GM12878 (cell line): ENCODE measurements at regions not wholly inside any gene's neighbourhood (a gene's known extent, or its start where the extent isn't known, plus 50 kb on each side); places are given as distances from the start of the nearest gene placed in this dataset.

Experiments used
- ATAC-seq: fragments of 200-7000 bp; cut with Tn5 transposase; 3 replicates; pipeline ENCODE4 v1.9.1; 2020; ENCODE audit warnings: mild to moderate bottlenecking, moderate library complexity
- BruUV-seq: library from RNA; stranded (reverse); fragments of 400-500 nt; replicated peaks from 2 replicates; lab custom pipeline; 2021; lab: Mats Ljungman, UMichigan
- CTCF ChIA-PET: fragments of 300-600 bp; sonication (Branson Sonifier 250); formaldehyde crosslinking; extraction: SDS; loops from one replicate; lab custom pipeline; 2021; ENCODE audit warnings: inconsistent platforms; lab: Yijun Ruan, JAX
- POLR2A ChIA-PET: fragments of 350-600 bp; formaldehyde crosslinking; extraction: SDS; loops from one replicate; lab custom pipeline; 2021; ENCODE audit warnings: inconsistent platforms; lab: Charles Lee
- RAD21 ChIA-PET: fragments of 300-600 bp; sonication (Branson Sonifier 250); formaldehyde crosslinking; loops from one replicate; lab custom pipeline; 2023; ENCODE audit warnings: antibody characterized with exemption; ENCODE audit not compliant: unreplicated experiment; lab: Charles Lee
- SMC1A ChIA-PET: fragments of 300-600 bp; sonication (Branson Sonifier 250); formaldehyde crosslinking; loops from one replicate; lab custom pipeline; 2023; ENCODE audit not compliant: unreplicated experiment, uncharacterized antibody; lab: Charles Lee
- DNase-seq: peaks from one replicate; pipeline ENCODE4 v3.0.0-alpha.2; 2011; ENCODE audit warnings: low read depth, low spot score
- FAIRE-seq: peaks from 3 replicates; lab custom pipeline; 2011; peaks lifted over from hg19 to GRCh38; lab: Jason Lieb, UNC
- H2AFZ ChIP-seq: 2 replicates; pipeline ENCODE4 v1.6.0; 2011; ENCODE audit warnings: low read depth, low read length, control low read depth; ENCODE audit not compliant: control insufficient read depth
- H3K27ac ChIP-seq: 2 replicates; pipeline ENCODE4 v1.5.1; 2011; ENCODE audit warnings: control low read depth; ENCODE audit not compliant: control insufficient read depth, insufficient read depth
- H3K27me3 ChIP-seq, 2 experiments: replicated peaks in 1 of 2; 2 replicates each; pipeline versions ENCODE4 v1.6.0 to v1.6.1; 2011; ENCODE audit warnings: low read length in 1 of 2; ENCODE audit not compliant: control insufficient read depth in 2 of 2, insufficient read depth in 2 of 2
- H3K36me3 ChIP-seq, 2 experiments: 2 replicates each; pipeline ENCODE4 v1.5.1; 2011; ENCODE audit warnings: low read length in 1 of 2; ENCODE audit not compliant: control insufficient read depth in 2 of 2, insufficient read depth in 2 of 2
- H3K4me1 ChIP-seq: 2 replicates; pipeline ENCODE4 v1.6.1; 2011; ENCODE audit warnings: mild to moderate bottlenecking, low read length, moderate library complexity, mixed read lengths; ENCODE audit not compliant: control insufficient read depth, insufficient read depth
- H3K4me2 ChIP-seq: 2 replicates; pipeline ENCODE4 v1.6.0; 2011; ENCODE audit warnings: control low read depth; ENCODE audit not compliant: control insufficient read depth, insufficient read depth
- H3K4me3 ChIP-seq: fragments of 200-600 bp; sonication (generic); 2 replicates; pipeline ENCODE4 v1.5.1; 2016
- H3K79me2 ChIP-seq: 2 replicates; pipeline ENCODE4 v1.6.0; 2011; ENCODE audit warnings: low read length; ENCODE audit not compliant: control insufficient read depth, insufficient read depth
- H3K9ac ChIP-seq: 2 replicates; pipeline ENCODE4 v1.8.0; 2011; ENCODE audit warnings: low read length, control low read depth, mixed read lengths; ENCODE audit not compliant: control insufficient read depth, insufficient read depth
- H3K9me3 ChIP-seq: replicated peaks from 3 replicates; pipeline ENCODE4 v1.5.1; 2011; ENCODE audit warnings: mild to moderate bottlenecking, low read length; ENCODE audit not compliant: control insufficient read depth, insufficient read depth
- H4K20me1 ChIP-seq: 2 replicates; pipeline ENCODE4 v1.6.0; 2011; ENCODE audit not compliant: control insufficient read depth, insufficient read depth
- CHD2 ChIP-seq: IDR thresholded peaks from 2 replicates; pipeline ENCODE4 v1.6.1; 2011; ENCODE audit warnings: low read depth, low read length, improper control_type of control experiment, borderline replicate concordance
- EGR1 ChIP-seq, 2 experiments: IDR thresholded peaks; 1 replicate in 1 of 2; 2 replicates in 1 of 2; pipeline ENCODE4 v1.6.1; 2011 to 2012; ENCODE audit warnings: low read depth in 2 of 2, low read length in 2 of 2, borderline replicate concordance in 1 of 2, mild to moderate bottlenecking in 1 of 2, moderate library complexity in 1 of 2
- MYB ChIP-seq: fragments of 150-350 bp; IDR thresholded peaks from 2 replicates; pipeline ENCODE4 v1.6.1; 2014; ENCODE audit warnings: mild to moderate bottlenecking, low read depth, low read length, borderline replicate concordance
- PBX3 ChIP-seq: IDR thresholded peaks from 2 replicates; pipeline ENCODE4 v1.6.1; 2011; ENCODE audit warnings: mild to moderate bottlenecking, low read depth, low read length, moderate library complexity; ENCODE audit not compliant: insufficient replicate concordance
- PKNOX1 ChIP-seq: fragments of 450-650 bp; IDR thresholded peaks from 2 replicates; pipeline ENCODE4 v1.6.1; 2016; ENCODE audit warnings: mild to moderate bottlenecking
- RFX5 ChIP-seq: IDR thresholded peaks from 2 replicates; pipeline ENCODE4 v1.6.1; 2011; ENCODE audit warnings: low read depth, low read length, improper control_type of control experiment
- SMAD1 ChIP-seq: fragments of 450-650 bp; IDR thresholded peaks from 2 replicates; pipeline ENCODE4 v1.6.1; 2018; ENCODE audit warnings: mild to moderate bottlenecking, low read depth; ENCODE audit not compliant: partially characterized antibody
- SMC3 ChIP-seq: IDR thresholded peaks from 2 replicates; pipeline ENCODE4 v1.6.1; 2011; ENCODE audit warnings: low read length, improper control_type of control experiment, borderline replicate concordance
- ZBTB4 ChIP-seq: fragments of 450-650 bp; formaldehyde crosslinking; IDR thresholded peaks from 2 replicates; pipeline ENCODE4 v1.4.0; 2022; ENCODE audit warnings: mild to moderate bottlenecking, moderate library complexity
- ZNF687 ChIP-seq: fragments of 450-650 bp; IDR thresholded peaks from 2 replicates; pipeline ENCODE4 v1.6.1; 2017; ENCODE audit warnings: mild to moderate bottlenecking, moderate library complexity
- WGBS: methylation state at CpG from one replicate; pipeline ENCODE4 v1.1.6; 2016; ENCODE audit warnings: low lambda C conversion rate; ENCODE audit not compliant: insufficient replicate concordance, insufficient coverage; ENCODE audit errors: missing lambda C conversion rate; 5-methylcytosine and 5-hydroxymethylcytosine counted together
- in situ Hi-C: fragments of 300-500 bp; cut with MboI; formaldehyde crosslinking; loops from 9 replicates; pipeline ENCODE4 v1.14.3; 2018; ENCODE audit warnings: mixed read lengths
- intact Hi-C: fragments of 100-400 bp; cut with micrococcal nuclease; formaldehyde crosslinking; loops from one replicate; pipeline ENCODE4 v1.14.2; 2022; ENCODE audit not compliant: unreplicated experiment

- TF ChIP-seq CHD2 (no peak), PBX3 (no peak), MYB (no peak)
Measured at GRCh38 chr2:37439131-37439642, 94.8 kb downstream of the QPCT start (continued).

- intact Hi-C loops, result no loop called here
- H4K20me1 ChIP-seq, result no peaks in the 10 kb centered on the region
- CTCF ChIA-PET, result no interaction called here
- FAIRE-seq (peak; percentile 80), ATAC-seq (peak; percentile 35; the same call in 1 of the 3 replicates), DNase-seq (no peak)
- no peak overlapping the region for H3K9ac ChIP-seq
- POLR2A ChIA-PET, result no interaction called here
- no peaks in the 10 kb centered on the region for H3K36me3 ChIP-seq
- H2AFZ ChIP-seq, result no peak overlapping the region
- no peak overlapping the region for H3K4me3 ChIP-seq
- H3K4me2 ChIP-seq, result no peak overlapping the region
- 50% methylated on average over 1 of the region's 1 CpG for WGBS
- RAD21 ChIA-PET, result no interaction called here
- SMC1A ChIA-PET, result no interaction called here
- peaks cover 1% of the 10 kb centered on the region; the same call in 1 of the 3 replicates for H3K9me3 ChIP-seq
- no peaks in the 10 kb centered on the region for H3K4me1 ChIP-seq
- no peak overlapping the region for H3K27ac ChIP-seq
- no peaks in the 10 kb centered on the region for H3K79me2 ChIP-seq
- no TSS peak for BruUV-seq
- TF ChIP-seq PKNOX1 (peak; percentile 24; the same call in 1 of the 2 replicates), RFX5 (no peak), SMAD1 (no peak), PBX3 (no peak), EGR1 (IDR thresholded peaks at IDR 0.05; ENCODE audit: borderline replicate concordance in 1 of 2, low read depth in 2 of 2, low read length in 2 of 2) (no peak), ZBTB4 (no peak), ZNF687 (no peak), SMC3 (no peak)
- in situ Hi-C loops, result no loop called here
- no peaks in the 10 kb centered on the region for H3K27me3 ChIP-seq
Measured at GRCh38 chr2:37441055-37441454, 96.6 kb downstream of the QPCT start.
